ENCODE measurements at regions not wholly inside any gene's neighbourhood (a gene's known extent, or its start where the extent isn't known, plus 50 kb on each side); places are given as distances from the start of the nearest gene placed in this dataset.

DNA sequence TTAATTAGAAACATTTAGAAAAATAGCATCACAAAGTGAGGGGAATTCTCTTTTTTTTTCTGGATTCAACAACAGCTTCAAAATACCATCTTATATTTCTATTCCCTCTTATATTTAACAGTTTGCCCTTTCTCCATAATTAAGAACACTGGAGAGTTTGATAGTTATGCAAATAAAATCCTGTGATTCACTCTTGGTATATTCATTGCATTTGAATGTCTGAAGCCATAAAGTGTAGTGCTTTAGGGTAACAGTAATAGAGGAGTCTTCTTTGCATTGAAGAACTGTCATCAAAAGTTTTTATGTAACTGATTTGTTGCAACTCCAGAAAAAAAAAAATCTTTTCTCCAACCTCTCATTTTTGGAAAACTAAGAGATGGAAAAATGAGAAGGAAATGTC is 352.0 kb upstream of the GALNTL6 start:
- Mint-ChIP-seq H3K4me3 (no peak overlapping the region), H3K27me3 (ENCODE audit: insufficient read depth) (no peaks in the 10 kb centered on the region)

DNA sequence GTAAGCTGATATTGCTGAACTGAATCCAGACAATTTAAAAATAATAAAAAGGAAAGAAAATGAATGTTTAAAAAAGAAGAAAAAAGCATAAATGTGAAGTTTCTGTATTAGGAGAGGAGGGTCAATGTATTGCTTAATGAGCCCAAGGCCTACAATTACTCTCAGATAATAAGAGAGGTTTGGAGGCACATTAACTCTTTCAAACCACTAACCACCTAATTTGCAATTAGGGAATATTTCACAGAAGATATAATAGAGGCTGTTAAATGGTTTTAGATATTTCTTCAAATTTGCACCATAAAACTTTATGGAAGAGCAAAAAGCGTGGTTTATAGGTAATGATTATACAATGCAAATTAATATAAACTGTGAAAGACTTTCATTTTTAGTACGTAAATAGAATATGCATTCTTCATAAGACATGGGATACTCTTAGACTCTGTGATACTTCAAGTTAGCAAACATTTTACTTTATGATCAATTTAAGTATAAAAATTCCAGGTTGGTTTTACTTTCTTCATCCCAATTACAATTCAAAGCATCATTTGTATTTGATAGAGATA is 364.2 kb upstream of the GALNTL6 start:
- Mint-ChIP-seq H3K27ac (no peak overlapping the region), H3K4me3 (no peak overlapping the region), H3K4me1 (no peaks in the 10 kb centered on the region), H3K9me3 (no peaks in the 10 kb centered on the region), H3K27me3 (ENCODE audit: insufficient read depth) (no peaks in the 10 kb centered on the region), H3K36me3 (ENCODE audit: low read depth) (no peaks in the 10 kb centered on the region)
- Histone ChIP-seq H3K4me1 (ENCODE audit: control insufficient read depth, insufficient read depth, low read length) (no peaks in the 10 kb centered on the region), H3K27ac (ENCODE audit: low read depth, low read length) (no peak overlapping the region), H3K36me3 (ENCODE audit: control insufficient read depth, insufficient read depth, low read length) (no peaks in the 10 kb centered on the region), H3K27me3 (ENCODE audit: control insufficient read depth, insufficient read depth, low read length, poor library complexity, severe bottlenecking) (no peaks in the 10 kb centered on the region), H3K4me3 (ENCODE audit: low read length) (no peak overlapping the region), H3K9me3 (ENCODE audit: control insufficient read depth, low read length) (no peaks in the 10 kb centered on the region), H3K9ac (ENCODE audit: extremely low read depth, low read length, poor library complexity, severe bottlenecking) (no peak overlapping the region)
- 83% methylated on average over 2 of the region's 2 CpGs; no CpG with 5 or more reads in 1 of the 2 experiments for WGBS, 2 experiments (ENCODE audit: insufficient coverage in 1 of 2, insufficient read length in 1 of 2)
- no peak for DNase-seq
- TF ChIP-seq CTCF (conservative IDR thresholded peaks at IDR 0.05) = no peak

More for the DNA sequence above, 352.0 kb upstream of the GALNTL6 start:
- H3K27me3 ChIP-seq (ENCODE audit: control insufficient read depth, insufficient read depth, low read length, poor library complexity, severe bottlenecking) = no peaks in the 10 kb centered on the region
- H3K4me3 ChIP-seq (ENCODE audit: low read length) = no peak overlapping the region
- no peaks in the 10 kb centered on the region for H3K36me3 Mint-ChIP-seq (ENCODE audit: low read depth)
- H3K27ac Mint-ChIP-seq = no peak overlapping the region
- H3K27ac ChIP-seq (ENCODE audit: low read depth, low read length) = no peak overlapping the region
- H3K4me1 Mint-ChIP-seq = no peaks in the 10 kb centered on the region
- no peak for TF ChIP-seq CTCF (conservative IDR thresholded peaks at IDR 0.05)
- no peak for DNase-seq
- peaks cover 17% of the 10 kb centered on the region for H3K9me3 ChIP-seq (ENCODE audit: control insufficient read depth, low read length)
- no peaks in the 10 kb centered on the region for H3K36me3 ChIP-seq (ENCODE audit: control insufficient read depth, insufficient read depth, low read length)
- H3K4me1 ChIP-seq (ENCODE audit: control insufficient read depth, insufficient read depth, low read length) = no peaks in the 10 kb centered on the region
- H3K9me3 Mint-ChIP-seq = peaks cover 4% of the 10 kb centered on the region
- no peak overlapping the region for H3K9ac ChIP-seq (ENCODE audit: extremely low read depth, low read length, poor library complexity, severe bottlenecking)

- Mint-ChIP-seq H3K36me3 (ENCODE audit: low read depth) (no peaks in the 10 kb centered on the region), H3K9me3 (no peaks in the 10 kb centered on the region), H3K4me1 (no peaks in the 10 kb centered on the region), H3K27me3 (ENCODE audit: insufficient read depth) (no peaks in the 10 kb centered on the region), H3K4me3 (no peak overlapping the region), H3K27ac (no peak overlapping the region)
- DNase-seq = no peak
- TF ChIP-seq CTCF (conservative IDR thresholded peaks at IDR 0.05) = no peak
- no peaks in the 10 kb centered on the region for H3K27me3 ChIP-seq (ENCODE audit: control insufficient read depth, insufficient read depth, low read length, poor library complexity, severe bottlenecking)
- no peak overlapping the region for H3K27ac ChIP-seq (ENCODE audit: low read depth, low read length)
- no peak overlapping the region for H3K4me3 ChIP-seq (ENCODE audit: low read length)
- H3K9ac ChIP-seq (ENCODE audit: extremely low read depth, low read length, poor library complexity, severe bottlenecking) = no peak overlapping the region
- 82 to 100% methylated on average over 1 of the region's 2 CpGs for WGBS, 2 experiments (ENCODE audit: insufficient coverage in 1 of 2, insufficient read length in 1 of 2)
- no peaks in the 10 kb centered on the region for H3K36me3 ChIP-seq (ENCODE audit: control insufficient read depth, insufficient read depth, low read length)
- no peaks in the 10 kb centered on the region for H3K4me1 ChIP-seq (ENCODE audit: control insufficient read depth, insufficient read depth, low read length)
- no peaks in the 10 kb centered on the region for H3K9me3 ChIP-seq (ENCODE audit: control insufficient read depth, low read length)
Measured at GRCh38 chr4:171448358-171448757, 364.8 kb upstream of the GALNTL6 start.
